OCI-LY1 (cell line): ENCODE measurements at regions not wholly inside any gene's neighbourhood (a gene's known extent, or its start where the extent isn't known, plus 50 kb on each side); places are given as distances from the start of the nearest gene placed in this dataset.

Experiments used
- H2AFZ ChIP-seq: fragments of 200-600 bp; sonication (generic), shearing (Covaris generic); 2 replicates; pipeline ENCODE4 v1.6.0; 2014; ENCODE audit warnings: antibody characterized with exemption, mild to moderate bottlenecking, low read length
- H3F3A ChIP-seq: fragments of 200-600 bp; sonication (generic), shearing (Covaris generic); 2 replicates; pipeline ENCODE4 v1.6.0; 2014; ENCODE audit warnings: mild to moderate bottlenecking, antibody characterized with exemption, low read length, moderate library complexity; ENCODE audit not compliant: insufficient read depth
- H3K27ac ChIP-seq: fragments of 200-600 bp; sonication (generic); 2 replicates; pipeline ENCODE4 v1.5.1; 2014; ENCODE audit warnings: low read length, mixed run types, mild to moderate bottlenecking, low read depth; ENCODE audit not compliant: poor library complexity, severe bottlenecking
- H3K27me3 ChIP-seq: fragments of 200-600 bp; sonication (generic); 2 replicates; pipeline ENCODE4 v1.6.0; 2014; ENCODE audit warnings: antibody characterized with exemption, mild to moderate bottlenecking, low read length, moderate library complexity; ENCODE audit not compliant: insufficient read depth
- H3K36me3 ChIP-seq: fragments of 200-600 bp; sonication (generic); 2 replicates; pipeline ENCODE4 v1.6.1; 2014; ENCODE audit warnings: mild to moderate bottlenecking, antibody characterized with exemption, low read length, moderate library complexity, mixed read lengths; ENCODE audit not compliant: insufficient read depth
- H3K4me1 ChIP-seq: fragments of 200-600 bp; sonication (generic); 2 replicates; pipeline ENCODE4 v1.5.1; 2014; ENCODE audit warnings: mild to moderate bottlenecking, low read length, moderate library complexity; ENCODE audit not compliant: insufficient read depth, severe bottlenecking
- H3K4me2 ChIP-seq: fragments of 200-600 bp; sonication (generic), shearing (Covaris generic); 2 replicates; pipeline ENCODE4 v1.6.1; 2014; ENCODE audit warnings: low read length
- H3K4me3 ChIP-seq: fragments of 200-600 bp; sonication (generic); 2 replicates; pipeline ENCODE4 v1.5.1; 2014; ENCODE audit warnings: low read length, low read depth, mild to moderate bottlenecking, mixed read lengths; ENCODE audit not compliant: poor library complexity, severe bottlenecking
- H3K79me2 ChIP-seq: fragments of 200-600 bp; shearing (Covaris generic); 2 replicates; pipeline ENCODE4 v1.6.1; 2016; ENCODE audit warnings: mixed run types, low read length, mixed read lengths; ENCODE audit not compliant: insufficient read depth
- H3K9ac ChIP-seq: fragments of 200-600 bp; sonication (generic), shearing (Covaris generic); 2 replicates; pipeline ENCODE4 v1.6.1; 2014; ENCODE audit warnings: mild to moderate bottlenecking, low read length, mixed read lengths
- H3K9me2 ChIP-seq: fragments of 200-600 bp; sonication (generic), shearing (Covaris generic); 2 replicates; pipeline ENCODE4 v1.6.1; 2014; ENCODE audit warnings: low read depth, mild to moderate bottlenecking, low read length, mixed read lengths
- H3K9me3 ChIP-seq: fragments of 200-600 bp; shearing (Covaris generic); 2 replicates; pipeline ENCODE4 v1.6.1; 2014; ENCODE audit warnings: low read length, mixed read lengths
- H4K20me1 ChIP-seq: fragments of 200-600 bp; sonication (generic), shearing (Covaris generic); 2 replicates; pipeline ENCODE4 v1.6.0; 2016; ENCODE audit warnings: mild to moderate bottlenecking, low read length; ENCODE audit not compliant: insufficient read depth
- CTCF ChIP-seq: fragments of 200-600 bp; sonication (generic), shearing (Covaris generic); IDR thresholded peaks from 2 replicates; pipeline ENCODE4 v1.5.1; 2017; ENCODE audit warnings: mild to moderate bottlenecking, antibody characterized with exemption, low read length, moderate library complexity, mixed read lengths
- EZH2 ChIP-seq: fragments of 200-600 bp; sonication (generic), shearing (Covaris generic); IDR thresholded peaks from 2 replicates; pipeline ENCODE4 v1.8.0; 2017; ENCODE audit warnings: borderline replicate concordance, mixed run types, mild to moderate bottlenecking, antibody characterized with exemption, low read length, moderate library complexity, mixed read lengths

- Histone ChIP-seq H3K4me1 (no peaks in the 10 kb centered on the region), H3K27me3 (no peaks in the 10 kb centered on the region), H3K4me3 (no peak overlapping the region), H3F3A (no peaks in the 10 kb centered on the region), H3K9ac (no peak overlapping the region), H3K36me3 (no peaks in the 10 kb centered on the region), H3K4me2 (no peak overlapping the region), H3K27ac (no peak overlapping the region), H4K20me1 (no peaks in the 10 kb centered on the region), H3K9me3 (no peaks in the 10 kb centered on the region), H3K9me2 (no peaks in the 10 kb centered on the region), H2AFZ (no peak overlapping the region), H3K79me2 (no peaks in the 10 kb centered on the region)
- TF ChIP-seq EZH2 = no peak
- no peak for TF ChIP-seq CTCF
These were observed 228.9 kb upstream of the CD180 start for GRCh38 chr5:67425514-67425913.

- TF ChIP-seq EZH2 = no peak
- Histone ChIP-seq H3K4me1 (no peaks in the 10 kb centered on the region), H3K79me2 (no peaks in the 10 kb centered on the region), H3K9me2 (no peaks in the 10 kb centered on the region), H3K4me3 (no peak overlapping the region), H3K9ac (no peak overlapping the region), H3K27ac (no peak overlapping the region), H3K27me3 (no peaks in the 10 kb centered on the region), H4K20me1 (no peaks in the 10 kb centered on the region), H3K9me3 (no peaks in the 10 kb centered on the region), H3K4me2 (no peak overlapping the region), H3K36me3 (no peaks in the 10 kb centered on the region), H3F3A (no peaks in the 10 kb centered on the region), H2AFZ (no peak overlapping the region)
These were observed 221.2 kb upstream of the CD180 start for GRCh38 chr5:67417839-67418238.

DNA sequence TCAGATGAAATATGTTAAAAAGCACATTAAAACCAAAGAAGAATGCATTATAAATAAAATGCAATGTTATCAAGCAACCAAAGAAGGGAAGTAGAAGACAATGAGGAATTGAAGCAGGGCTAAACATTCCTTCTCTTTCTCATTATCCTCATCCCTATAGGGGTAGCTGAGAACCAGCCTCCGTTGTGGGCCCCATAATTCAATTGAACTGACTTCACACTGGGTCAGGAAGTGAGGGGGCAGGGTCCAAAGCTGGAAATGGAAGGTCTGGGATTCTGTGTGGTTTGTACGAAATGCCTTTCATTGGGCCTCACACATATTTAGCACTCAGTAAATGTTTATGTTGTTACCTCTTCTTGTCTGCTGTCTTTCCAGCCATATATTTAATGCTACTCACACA is 220.4 kb upstream of the CD180 start:
- Histone ChIP-seq H3K9me3 (no peaks in the 10 kb centered on the region), H3F3A (no peaks in the 10 kb centered on the region), H3K36me3 (no peaks in the 10 kb centered on the region), H3K27ac (no peak overlapping the region), H3K79me2 (no peaks in the 10 kb centered on the region), H4K20me1 (no peaks in the 10 kb centered on the region), H3K4me2 (no peak overlapping the region), H3K27me3 (no peaks in the 10 kb centered on the region), H3K4me3 (no peak overlapping the region), H3K9me2 (no peaks in the 10 kb centered on the region), H2AFZ (no peak overlapping the region), H3K9ac (no peak overlapping the region), H3K4me1 (no peaks in the 10 kb centered on the region)
- TF ChIP-seq EZH2 = no peak
- no peak for TF ChIP-seq CTCF

GRCh38 chr5:67416133-67416937 is 219.7 kb upstream of the CD180 start:
- no peaks in the 10 kb centered on the region for H3K4me1 ChIP-seq
- H3K27me3 ChIP-seq = no peaks in the 10 kb centered on the region
- no peak overlapping the region for H3K9ac ChIP-seq
- TF ChIP-seq CTCF (no peak), EZH2 (no peak)
- H3K36me3 ChIP-seq = no peaks in the 10 kb centered on the region
- no peaks in the 10 kb centered on the region for H4K20me1 ChIP-seq
- H3F3A ChIP-seq = no peaks in the 10 kb centered on the region
- H3K79me2 ChIP-seq = no peaks in the 10 kb centered on the region
- H3K9me2 ChIP-seq = no peaks in the 10 kb centered on the region
- H3K4me2 ChIP-seq = no peak overlapping the region
- H3K27ac ChIP-seq = no peak overlapping the region
- no peak overlapping the region for H2AFZ ChIP-seq
- no peak overlapping the region for H3K4me3 ChIP-seq
- no peaks in the 10 kb centered on the region for H3K9me3 ChIP-seq
